A549 (cell line): ENCODE measurements at regions not wholly inside any gene's neighbourhood (a gene's known extent, or its start where the extent isn't known, plus 50 kb on each side); places are given as distances from the start of the nearest gene placed in this dataset.

Experiments used
- ATAC-seq, 2 experiments: fragments of 200-7000 bp in 1 of 2; fragments of >200 bp in 1 of 2; cut with Nextera tagmentation in 1 of 2; cut with Tn5 transposase in 1 of 2; 3 replicates each; pipeline versions ENCODE4 v1.8.0 to v1.9.1; 2018 to 2020; ENCODE audit warnings: mild to moderate bottlenecking in 1 of 2, moderate library complexity in 1 of 2
- CTCF ChIA-PET: fragments of 300-600 bp; sonication (Branson Sonifier 250); formaldehyde crosslinking; extraction: SDS; loops from one replicate; lab custom pipeline; 2021; ENCODE audit warnings: antibody characterized with exemption, inconsistent platforms; lab: Yijun Ruan, JAX
- POLR2A ChIA-PET: fragments of 350-600 bp; formaldehyde crosslinking; extraction: SDS; loops from one replicate; lab custom pipeline; 2021; ENCODE audit warnings: antibody characterized with exemption, inconsistent platforms; lab: Yijun Ruan, JAX
- DNase-seq, 2 experiments: peaks; one replicate each; pipeline versions ENCODE4 v3.0.0 to v3.0.0-alpha.2; 2011 to 2016; ENCODE audit warnings: low read depth in 1 of 2, low spot score in 1 of 2
- FAIRE-seq: peaks from 2 replicates; lab custom pipeline; 2011; peaks lifted over from hg19 to GRCh38; lab: Jason Lieb, UNC
- H3K27ac ChIP-seq, 2 experiments: fragments of >200 bp; sonication (Bioruptor Twin); formaldehyde crosslinking; 3 replicates each; pipeline ENCODE4 v1.5.1; 2016 to 2017
- H3K4me1 ChIP-seq: fragments of >200 bp; sonication (Bioruptor Twin); formaldehyde crosslinking; 3 replicates; pipeline ENCODE4 v1.6.1; 2016
- H3K4me2 ChIP-seq: fragments of >200 bp; sonication (Bioruptor Twin); formaldehyde crosslinking; 3 replicates; pipeline ENCODE4 v1.6.1; 2016
- H3K4me3 ChIP-seq: fragments of >200 bp; sonication (Bioruptor Twin); formaldehyde crosslinking; 3 replicates; pipeline ENCODE4 v1.5.1; 2016
- H3K9me3 ChIP-seq: fragments of >200 bp; sonication (Bioruptor Twin); formaldehyde crosslinking; 3 replicates; pipeline ENCODE4 v1.6.1; 2016
- BHLHE40 ChIP-seq: IDR thresholded peaks from 2 replicates; pipeline ENCODE4 v1.6.1; 2012; ENCODE audit warnings: low read depth, low read length, inconsistent platforms
- CBX2 ChIP-seq: fragments of 200-600 bp; sonication (generic); IDR thresholded peaks from 2 replicates; pipeline ENCODE4 v1.6.1; 2016; ENCODE audit warnings: low read depth, mild to moderate bottlenecking, borderline replicate concordance
- CHD2 ChIP-seq: fragments of 150-350 bp; IDR thresholded peaks from 2 replicates; pipeline ENCODE4 v1.6.1; 2014; ENCODE audit warnings: low read length; ENCODE audit not compliant: partially characterized antibody
- CHD4 ChIP-seq: fragments of 200-600 bp; sonication (generic); IDR thresholded peaks from 2 replicates; pipeline ENCODE4 v1.6.1; 2016; ENCODE audit warnings: antibody characterized with exemption, mild to moderate bottlenecking, borderline replicate concordance
- EHF ChIP-seq: fragments of 250-450 bp; sonication (Bioruptor Pico); IDR thresholded peaks from 2 replicates; pipeline ENCODE4 v1.5.0; 2020; ENCODE audit warnings: mild to moderate bottlenecking
- EHMT2 ChIP-seq: fragments of 200-600 bp; sonication (generic); IDR thresholded peaks from 2 replicates; pipeline ENCODE4 v1.6.1; 2016; ENCODE audit warnings: antibody characterized with exemption, low read depth, mild to moderate bottlenecking, moderate library complexity
- EP300 ChIP-seq, 2 experiments: fragments of >200 bp; sonication (Bioruptor Twin); formaldehyde crosslinking; IDR thresholded peaks; 2 replicates in 1 of 2; 3 replicates in 1 of 2; pipeline ENCODE4 v1.6.1; 2016 to 2017
- FOSB ChIP-seq: fragments of 250-450 bp; sonication (Bioruptor Pico); IDR thresholded peaks from 2 replicates; pipeline ENCODE4 v1.5.0; 2020; ENCODE audit warnings: mild to moderate bottlenecking, moderate library complexity
- FOSL2 ChIP-seq, 2 experiments: fragments of 450-650 bp in 1 of 2; fragments of >200 bp in 1 of 2; sonication (Bioruptor Twin) in 1 of 2; formaldehyde crosslinking; IDR thresholded peaks; 2 replicates each; pipeline versions ENCODE4 v1.5.0 to v1.6.1; 2016 to 2020; ENCODE audit warnings: mild to moderate bottlenecking in 1 of 2, moderate library complexity in 1 of 2
- HOXB13 ChIP-seq: fragments of 250-450 bp; sonication (Bioruptor Pico); IDR thresholded peaks from 2 replicates; pipeline ENCODE4 v1.5.0; 2020; ENCODE audit warnings: low read depth, mild to moderate bottlenecking, moderate library complexity
- HOXB5 ChIP-seq: fragments of 250-450 bp; sonication (Bioruptor Pico); IDR thresholded peaks from 2 replicates; pipeline ENCODE4 v1.5.0; 2020; ENCODE audit warnings: mild to moderate bottlenecking, moderate library complexity
- JUN ChIP-seq, 2 experiments: fragments of >200 bp; sonication (Bioruptor Twin); formaldehyde crosslinking; IDR thresholded peaks; 2 replicates in 1 of 2; 3 replicates in 1 of 2; pipeline ENCODE4 v1.6.1; 2016 to 2017
- JUNB ChIP-seq: fragments of >200 bp; sonication (Bioruptor Twin); formaldehyde crosslinking; IDR thresholded peaks from 2 replicates; pipeline ENCODE4 v1.6.1; 2016
- KDM5A ChIP-seq: fragments of 200-600 bp; sonication (generic); IDR thresholded peaks from 2 replicates; pipeline ENCODE4 v1.6.1; 2016; ENCODE audit warnings: antibody characterized with exemption, mild to moderate bottlenecking
- MAFK ChIP-seq: fragments of 450-650 bp; IDR thresholded peaks from 2 replicates; pipeline ENCODE4 v1.6.1; 2014; ENCODE audit not compliant: partially characterized antibody
- MAZ ChIP-seq: fragments of 150-350 bp; IDR thresholded peaks from 2 replicates; pipeline ENCODE4 v1.6.1; 2014; ENCODE audit warnings: antibody characterized with exemption, low read depth, low read length, borderline replicate concordance
- NPAS2 ChIP-seq: fragments of 250-450 bp; sonication (Bioruptor Pico); IDR thresholded peaks from 2 replicates; pipeline ENCODE4 v1.8.0; 2022; ENCODE audit warnings: mild to moderate bottlenecking, moderate library complexity, borderline replicate concordance
- NR3C1 ChIP-seq: fragments of >200 bp; sonication (Bioruptor Twin); formaldehyde crosslinking; IDR thresholded peaks from 3 replicates; pipeline ENCODE4 v1.6.1; 2017
- PHF8 ChIP-seq: fragments of 200-600 bp; sonication (generic); IDR thresholded peaks from 2 replicates; pipeline ENCODE4 v1.6.1; 2016; ENCODE audit warnings: low read depth, mild to moderate bottlenecking, antibody characterized with exemption, moderate library complexity, borderline replicate concordance
- POLR2AphosphoS2 ChIP-seq: conservative IDR thresholded peaks from 2 replicates; pipeline ENCODE4 v1.6.1; 2012; ENCODE audit warnings: low read length, improper control_type of control experiment, inconsistent platforms
- RNF2 ChIP-seq: fragments of 200-600 bp; sonication (generic); IDR thresholded peaks from 2 replicates; pipeline ENCODE4 v1.6.1; 2016; ENCODE audit warnings: low read depth, mild to moderate bottlenecking, antibody characterized with exemption, moderate library complexity, borderline replicate concordance
- SMC3 ChIP-seq: fragments of >200 bp; sonication (Bioruptor Twin); formaldehyde crosslinking; IDR thresholded peaks from 3 replicates; pipeline ENCODE4 v1.6.1; 2018; ENCODE audit warnings: inconsistent platforms
- SREBF2 ChIP-seq: fragments of 450-650 bp; IDR thresholded peaks from 2 replicates; pipeline ENCODE4 v1.6.1; 2014; ENCODE audit warnings: mild to moderate bottlenecking, moderate library complexity
- TP53 ChIP-seq: fragments of 250-450 bp; sonication (Bioruptor Pico); IDR thresholded peaks from 2 replicates; pipeline ENCODE4 v1.5.0; 2021; ENCODE audit warnings: mild to moderate bottlenecking, moderate library complexity
- ZC3H11A ChIP-seq: fragments of 450-650 bp; IDR thresholded peaks from 2 replicates; pipeline ENCODE4 v1.6.1; 2014; ENCODE audit warnings: antibody characterized with exemption, mild to moderate bottlenecking
- ZNF302 ChIP-seq: fragments of 250-450 bp; sonication (Bioruptor Pico); IDR thresholded peaks from 2 replicates; pipeline ENCODE4 v1.9.0; 2021; ENCODE audit warnings: inconsistent platforms, mild to moderate bottlenecking, moderate library complexity
- ZSCAN20 ChIP-seq: fragments of 250-450 bp; sonication (Bioruptor Pico); IDR thresholded peaks from 2 replicates; pipeline ENCODE4 v1.8.0; 2022; ENCODE audit warnings: mild to moderate bottlenecking, moderate library complexity
- WGBS: methylation state at CpG from one replicate; pipeline ENCODE4 v1.1.6; 2017; ENCODE audit errors: missing lambda C conversion rate; 5-methylcytosine and 5-hydroxymethylcytosine counted together
- TF ChIP-seq, protein P1 (sequence below): IDR thresholded peaks from 2 replicates; pipeline ENCODE4 v1.6.1; 2012
- TF ChIP-seq, protein P2 (sequence below): IDR thresholded peaks from 2 replicates; pipeline ENCODE4 v1.6.1; 2012
- TF ChIP-seq, protein P3 (sequence below): fragments of >200 bp; sonication (Bioruptor Twin); formaldehyde crosslinking; IDR thresholded peaks from 2 replicates; pipeline ENCODE4 v1.6.1; 2016
- TF ChIP-seq, protein P4 (sequence below): IDR thresholded peaks from 2 replicates; pipeline ENCODE4 v1.6.1; 2012; ENCODE audit warnings: low read depth, borderline replicate concordance
- TF ChIP-seq, protein P5 (sequence below): fragments of 200-600 bp; sonication (generic); IDR thresholded peaks from 2 replicates; pipeline ENCODE4 v1.6.1; 2016; ENCODE audit warnings: antibody characterized with exemption, mild to moderate bottlenecking, moderate library complexity
- TF ChIP-seq, protein P6 (sequence below): fragments of 450-650 bp; IDR thresholded peaks from 2 replicates; pipeline ENCODE4 v1.6.1; 2014; ENCODE audit warnings: antibody characterized with exemption

DNA sequence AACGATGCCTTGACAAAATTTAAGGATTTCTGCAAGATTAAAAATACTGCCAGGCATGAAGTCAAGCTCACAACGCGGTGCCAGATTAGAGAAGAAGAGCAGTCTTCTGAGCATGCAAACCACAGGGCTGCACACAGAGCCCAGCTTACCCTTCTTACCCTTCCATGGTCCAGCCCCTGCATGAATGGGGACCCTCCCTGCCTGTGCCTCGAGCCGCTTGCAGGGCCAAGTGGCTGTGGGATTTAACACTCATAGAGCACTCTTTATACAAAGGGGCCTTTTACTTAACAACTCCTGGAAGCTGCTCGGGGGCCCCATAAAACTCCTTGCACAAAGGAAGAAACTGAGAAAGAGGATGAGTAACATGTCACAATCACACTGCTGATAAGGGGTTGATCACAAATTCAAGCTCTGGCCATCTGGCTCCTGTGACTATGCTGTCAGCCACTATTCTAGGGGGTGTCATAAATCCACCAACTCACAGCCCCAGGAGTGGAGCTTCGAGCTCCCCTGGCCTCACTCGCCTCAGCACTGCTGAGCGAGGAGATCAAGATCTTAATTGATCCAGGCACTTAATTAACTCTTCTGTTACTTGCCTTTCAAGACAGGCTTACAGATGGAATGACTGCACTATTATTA, 514.8 kb downstream of the TNS3 start:
- TF ChIP-seq ZSCAN20 (no peak), KDM5A (no peak), SMC3 (no peak), JUNB (no peak), EHMT2 (no peak), EHF (CRISPR knock-in tag) (no peak), FOSB (CRISPR knock-in tag) (no peak), PHF8 (no peak), EP300 (IDR thresholded peaks at IDR 0.05) (no peak), POLR2AphosphoS2 (no peak), FOSL2 (IDR thresholded peaks at IDR 0.05) (no peak), FOSL2 (CRISPR knock-in tag; IDR thresholded peaks at IDR 0.05) (no peak), HOXB5 (no peak), CBX2 (no peak), ZC3H11A (no peak), ZNF302 (CRISPR knock-in tag) (no peak), MAZ (no peak)
- TF ChIP-seq, protein P1, sequence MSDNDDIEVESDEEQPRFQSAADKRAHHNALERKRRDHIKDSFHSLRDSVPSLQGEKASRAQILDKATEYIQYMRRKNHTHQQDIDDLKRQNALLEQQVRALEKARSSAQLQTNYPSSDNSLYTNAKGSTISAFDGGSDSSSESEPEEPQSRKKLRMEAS = no peak
- TF ChIP-seq, protein P2, sequence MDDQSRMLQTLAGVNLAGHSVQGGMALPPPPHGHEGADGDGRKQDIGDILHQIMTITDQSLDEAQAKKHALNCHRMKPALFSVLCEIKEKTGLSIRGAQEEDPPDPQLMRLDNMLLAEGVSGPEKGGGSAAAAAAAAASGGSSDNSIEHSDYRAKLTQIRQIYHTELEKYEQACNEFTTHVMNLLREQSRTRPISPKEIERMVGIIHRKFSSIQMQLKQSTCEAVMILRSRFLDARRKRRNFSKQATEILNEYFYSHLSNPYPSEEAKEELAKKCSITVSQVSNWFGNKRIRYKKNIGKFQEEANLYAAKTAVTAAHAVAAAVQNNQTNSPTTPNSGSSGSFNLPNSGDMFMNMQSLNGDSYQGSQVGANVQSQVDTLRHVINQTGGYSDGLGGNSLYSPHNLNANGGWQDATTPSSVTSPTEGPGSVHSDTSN = no peak
- TF ChIP-seq, protein P3, sequence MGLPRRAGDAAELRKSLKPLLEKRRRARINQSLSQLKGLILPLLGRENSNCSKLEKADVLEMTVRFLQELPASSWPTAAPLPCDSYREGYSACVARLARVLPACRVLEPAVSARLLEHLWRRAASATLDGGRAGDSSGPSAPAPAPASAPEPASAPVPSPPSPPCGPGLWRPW = no peak
- Histone ChIP-seq H3K9me3 (no peaks in the 10 kb centered on the region), H3K27ac (no peak overlapping the region), H3K4me1 (no peaks in the 10 kb centered on the region), H3K4me3 (no peak overlapping the region), H3K4me2 (no peak overlapping the region)
- WGBS = 39% methylated on average over 8 of the region's 9 CpGs
- DNase-seq (no peak), FAIRE-seq (no peak), ATAC-seq (no peak)
- POLR2A ChIA-PET = no interaction called here
- CTCF ChIA-PET = interaction anchor here (0.7 kb wide), 1 partner anchor 12 kb away, joined by 3 read pairs; no protein-coding TSS in a partner anchor

DNA sequence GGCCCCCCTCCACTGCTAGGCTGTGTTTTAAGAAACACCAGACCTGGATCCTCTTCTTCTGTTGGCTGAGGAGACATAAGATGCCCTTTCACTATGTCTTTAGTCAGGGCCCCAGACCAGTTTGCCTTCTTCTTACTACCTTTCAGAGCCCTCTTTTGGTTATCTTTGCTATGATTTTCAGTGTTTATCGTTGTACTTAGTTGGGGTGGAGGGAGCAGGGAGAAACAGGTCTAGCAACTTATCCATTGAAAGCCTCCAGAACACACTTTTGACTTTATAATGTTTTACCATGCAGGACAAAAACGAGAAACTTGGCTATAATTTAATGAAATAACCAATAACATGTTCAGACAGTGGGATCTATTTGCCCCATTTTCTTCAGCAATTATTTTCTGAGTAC, 525.2 kb downstream of the TNS3 start:
- DNase-seq (no peak), ATAC-seq (no peak), FAIRE-seq (no peak)
- CTCF ChIA-PET = interaction anchor here (1.3 kb wide), 1 partner anchor 12 kb away, joined by 3 read pairs; no protein-coding TSS in a partner anchor
- 5% methylated on average over 2 of the region's 2 CpGs for WGBS
- no peaks in the 10 kb centered on the region for H3K4me1 ChIP-seq
- 0 out of 3 replicates have a peak, but pooled peaks cover 3% of the 10 kb centered on the region for H3K9me3 ChIP-seq
- H3K4me3 ChIP-seq = no peak overlapping the region
- H3K4me2 ChIP-seq = no peak overlapping the region
- H3K27ac ChIP-seq = no peak overlapping the region
- TF ChIP-seq ZNF302 (CRISPR knock-in tag) (no peak), NR3C1 (no peak), CHD4 (no peak), FOSB (CRISPR knock-in tag) (no peak), NPAS2 (no peak), JUN (IDR thresholded peaks at IDR 0.05) (no peak), CHD2 (no peak), CBX2 (no peak), HOXB13 (CRISPR knock-in tag) (no peak), RNF2 (no peak), TP53 (CRISPR knock-in tag) (no peak), BHLHE40 (no peak), SREBF2 (no peak), MAFK (no peak)
- TF ChIP-seq, protein P4, sequence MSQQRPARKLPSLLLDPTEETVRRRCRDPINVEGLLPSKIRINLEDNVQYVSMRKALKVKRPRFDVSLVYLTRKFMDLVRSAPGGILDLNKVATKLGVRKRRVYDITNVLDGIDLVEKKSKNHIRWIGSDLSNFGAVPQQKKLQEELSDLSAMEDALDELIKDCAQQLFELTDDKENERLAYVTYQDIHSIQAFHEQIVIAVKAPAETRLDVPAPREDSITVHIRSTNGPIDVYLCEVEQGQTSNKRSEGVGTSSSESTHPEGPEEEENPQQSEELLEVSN = no peak
- TF ChIP-seq, protein P5, sequence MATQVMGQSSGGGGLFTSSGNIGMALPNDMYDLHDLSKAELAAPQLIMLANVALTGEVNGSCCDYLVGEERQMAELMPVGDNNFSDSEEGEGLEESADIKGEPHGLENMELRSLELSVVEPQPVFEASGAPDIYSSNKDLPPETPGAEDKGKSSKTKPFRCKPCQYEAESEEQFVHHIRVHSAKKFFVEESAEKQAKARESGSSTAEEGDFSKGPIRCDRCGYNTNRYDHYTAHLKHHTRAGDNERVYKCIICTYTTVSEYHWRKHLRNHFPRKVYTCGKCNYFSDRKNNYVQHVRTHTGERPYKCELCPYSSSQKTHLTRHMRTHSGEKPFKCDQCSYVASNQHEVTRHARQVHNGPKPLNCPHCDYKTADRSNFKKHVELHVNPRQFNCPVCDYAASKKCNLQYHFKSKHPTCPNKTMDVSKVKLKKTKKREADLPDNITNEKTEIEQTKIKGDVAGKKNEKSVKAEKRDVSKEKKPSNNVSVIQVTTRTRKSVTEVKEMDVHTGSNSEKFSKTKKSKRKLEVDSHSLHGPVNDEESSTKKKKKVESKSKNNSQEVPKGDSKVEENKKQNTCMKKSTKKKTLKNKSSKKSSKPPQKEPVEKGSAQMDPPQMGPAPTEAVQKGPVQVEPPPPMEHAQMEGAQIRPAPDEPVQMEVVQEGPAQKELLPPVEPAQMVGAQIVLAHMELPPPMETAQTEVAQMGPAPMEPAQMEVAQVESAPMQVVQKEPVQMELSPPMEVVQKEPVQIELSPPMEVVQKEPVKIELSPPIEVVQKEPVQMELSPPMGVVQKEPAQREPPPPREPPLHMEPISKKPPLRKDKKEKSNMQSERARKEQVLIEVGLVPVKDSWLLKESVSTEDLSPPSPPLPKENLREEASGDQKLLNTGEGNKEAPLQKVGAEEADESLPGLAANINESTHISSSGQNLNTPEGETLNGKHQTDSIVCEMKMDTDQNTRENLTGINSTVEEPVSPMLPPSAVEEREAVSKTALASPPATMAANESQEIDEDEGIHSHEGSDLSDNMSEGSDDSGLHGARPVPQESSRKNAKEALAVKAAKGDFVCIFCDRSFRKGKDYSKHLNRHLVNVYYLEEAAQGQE = no peak
- TF ChIP-seq, protein P6, sequence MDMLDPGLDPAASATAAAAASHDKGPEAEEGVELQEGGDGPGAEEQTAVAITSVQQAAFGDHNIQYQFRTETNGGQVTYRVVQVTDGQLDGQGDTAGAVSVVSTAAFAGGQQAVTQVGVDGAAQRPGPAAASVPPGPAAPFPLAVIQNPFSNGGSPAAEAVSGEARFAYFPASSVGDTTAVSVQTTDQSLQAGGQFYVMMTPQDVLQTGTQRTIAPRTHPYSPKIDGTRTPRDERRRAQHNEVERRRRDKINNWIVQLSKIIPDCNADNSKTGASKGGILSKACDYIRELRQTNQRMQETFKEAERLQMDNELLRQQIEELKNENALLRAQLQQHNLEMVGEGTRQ = no peak
- POLR2A ChIA-PET = no interaction called here
